ENCODE measurements at regions not wholly inside any gene's neighbourhood (a gene's known extent, or its start where the extent isn't known, plus 50 kb on each side); places are given as distances from the start of the nearest gene placed in this dataset.

- SMC1A ChIA-PET (ENCODE audit: uncharacterized antibody, unreplicated experiment): no interaction called here
Observed at GRCh38 chr3:103907567-103907966, 1459.1 kb upstream of the ALCAM start.

More at GRCh38 chr3:103907567-103907966, 1459.1 kb upstream of the ALCAM start:
- BruUV-seq (replicated peaks): no TSS peak
- Histone ChIP-seq H4K20me1 (ENCODE audit: control insufficient read depth, insufficient read depth) (no peaks in the 10 kb centered on the region), H3K4me2 (ENCODE audit: control insufficient read depth, insufficient read depth) (no peak overlapping the region), H3K4me1 (ENCODE audit: control insufficient read depth, insufficient read depth, low read length) (no peaks in the 10 kb centered on the region), H3K27ac (ENCODE audit: control insufficient read depth, insufficient read depth) (no peak overlapping the region), H3K9me3 (replicated peaks; ENCODE audit: control insufficient read depth, insufficient read depth, low read length) (no peaks in the 10 kb centered on the region), H2AFZ (ENCODE audit: control insufficient read depth, low read depth, low read length) (no peak overlapping the region), H3K27me3 (replicated peaks in 1 of 2; ENCODE audit: control insufficient read depth in 2 of 2, insufficient read depth in 2 of 2, low read length in 1 of 2) (no peaks in the 10 kb centered on the region), H3K36me3 (ENCODE audit: control insufficient read depth in 2 of 2, insufficient read depth in 2 of 2, low read length in 1 of 2) (no peaks in the 10 kb centered on the region), H3K4me3 (no peak overlapping the region), H3K9ac (ENCODE audit: control insufficient read depth, insufficient read depth, low read length) (no peak overlapping the region), H3K79me2 (ENCODE audit: control insufficient read depth, insufficient read depth, low read length) (no peaks in the 10 kb centered on the region)
- CTCF ChIA-PET: no interaction called here
- RAD21 ChIA-PET (ENCODE audit: unreplicated experiment): no interaction called here
- 79% methylated on average over 3 of the region's 3 CpGs for WGBS (ENCODE audit: insufficient coverage, insufficient replicate concordance, low lambda C conversion rate, missing lambda C conversion rate)
- no peak for FAIRE-seq
- intact Hi-C loops (cut with micrococcal nuclease; ENCODE audit: unreplicated experiment) (no loop called here), in situ Hi-C loops (cut with MboI) (no loop called here)
- TF ChIP-seq CEBPB (IDR thresholded peaks at IDR 0.05; ENCODE audit: borderline replicate concordance in 1 of 2, low read depth in 2 of 2, low read length in 2 of 2): no peak
- TF ChIP-seq EZH2 (IDR thresholded peaks at IDR 0.05; ENCODE audit: borderline replicate concordance, control insufficient read depth, low read depth, low read length): no peak
- no peak for TF ChIP-seq FOXK2 (IDR thresholded peaks at IDR 0.05)
- no peak for TF ChIP-seq HDGF (IDR thresholded peaks at IDR 0.05)
- no peak for TF ChIP-seq SIN3A (IDR thresholded peaks at IDR 0.05; ENCODE audit: low read depth, low read length)
- TF ChIP-seq SPI1 (IDR thresholded peaks at IDR 0.05; ENCODE audit: borderline replicate concordance, insufficient read depth, low read depth, low read length): no peak
- TF ChIP-seq MTA3 (IDR thresholded peaks at IDR 0.05; ENCODE audit: borderline replicate concordance, low read length): no peak
- no peak for TF ChIP-seq PAX5 (IDR thresholded peaks at IDR 0.05; ENCODE audit: borderline replicate concordance, low read depth, low read length)
- no peak for TF ChIP-seq SMARCA5 (IDR thresholded peaks at IDR 0.05)
- TF ChIP-seq ZBTB4 (CRISPR knock-in tag; IDR thresholded peaks at IDR 0.05): no peak
- TF ChIP-seq RELA (IDR thresholded peaks at IDR 0.05; ENCODE audit: borderline replicate concordance, partially characterized antibody): no peak
- TF ChIP-seq SRF (IDR thresholded peaks at IDR 0.05; ENCODE audit: low read depth in 2 of 2, low read length in 2 of 2): no peak
- no peak for TF ChIP-seq RCOR1 (conservative IDR thresholded peaks at IDR 0.05; ENCODE audit: low read depth, low read length)
- TF ChIP-seq CHD4 (IDR thresholded peaks at IDR 0.05): no peak
- TF ChIP-seq POLR2AphosphoS2 (IDR thresholded peaks at IDR 0.05; ENCODE audit: low read depth, low read length): no peak
- ATAC-seq: no peak
- DNase-seq (ENCODE audit: low read depth, low spot score): no peak
- POLR2A ChIA-PET: no interaction called here
